ENCODE measurements at regions not wholly inside any gene's neighbourhood (a gene's known extent, or its start where the extent isn't known, plus 50 kb on each side); places are given as distances from the start of the nearest gene placed in this dataset.

DNA sequence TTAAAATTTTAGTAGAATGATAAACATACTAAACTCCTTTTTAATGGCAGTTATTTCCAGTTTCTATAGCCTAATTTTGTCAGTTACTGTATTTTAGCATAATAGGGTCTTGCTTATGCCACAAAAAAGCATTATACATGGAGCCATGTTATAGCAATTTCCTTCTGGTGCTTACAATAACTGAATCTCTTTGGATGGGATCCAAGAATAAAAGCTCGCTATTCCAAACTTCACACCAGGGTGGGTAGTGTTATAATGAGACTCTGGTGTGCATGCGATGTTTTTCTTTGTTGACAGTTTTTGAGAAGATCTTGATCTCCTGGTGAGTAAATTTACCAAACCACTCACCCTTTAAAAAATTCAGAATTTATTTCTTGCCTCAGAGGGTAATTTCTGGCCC, 90.4 kb upstream of the CCDC91 start:
- Histone ChIP-seq H4K5ac (ENCODE audit: insufficient read length, low read depth, low read length) (no peak overlapping the region), H3K79me1 (ENCODE audit: insufficient read depth, low read depth, low read length, poor library complexity, severe bottlenecking) (no peaks in the 10 kb centered on the region), H3K4ac (ENCODE audit: low read depth, low read length) (no peak overlapping the region), H4K8ac (replicated peaks; ENCODE audit: insufficient read length, low read depth, low read length) (no peak overlapping the region), H3K27me3 (ENCODE audit: insufficient read depth, low read length) (no peaks in the 10 kb centered on the region), H3K27ac (ENCODE audit: insufficient read length, low read depth, low read length) (no peak overlapping the region), H3K9ac (ENCODE audit: extremely low read depth, insufficient read length, low read length) (no peak overlapping the region), H2AK5ac (ENCODE audit: insufficient read length, low read length) (no peak overlapping the region), H4K20me1 (ENCODE audit: control insufficient read depth, insufficient read depth, insufficient read length) (no peaks in the 10 kb centered on the region), H2BK120ac (ENCODE audit: low read depth, low read length, poor library complexity, severe bottlenecking) (no peak overlapping the region), H2BK15ac (ENCODE audit: low read depth, low read length) (no peak overlapping the region), H2BK5ac (ENCODE audit: insufficient read length, low read length) (no peak overlapping the region), H3K23ac (ENCODE audit: insufficient read length, low read depth, low read length) (no peak overlapping the region), H3K14ac (ENCODE audit: insufficient read depth, low read length) (no peak overlapping the region), H3K4me2 (ENCODE audit: insufficient read depth, insufficient read length, low read length) (no peak overlapping the region), H3T11ph (ENCODE audit: low read length) (no peak overlapping the region), H4K91ac (ENCODE audit: insufficient read length, low read depth, low read length) (no peak overlapping the region), H3K4me1 (ENCODE audit: insufficient read depth, low read length) (no peaks in the 10 kb centered on the region), H3K9me3 (ENCODE audit: control insufficient read depth, low read depth, low read length) (no peaks in the 10 kb centered on the region), H2BK12ac (ENCODE audit: insufficient read length, low read depth, low read length) (no peak overlapping the region), H3K18ac (ENCODE audit: insufficient read length, low read depth, low read length) (no peak overlapping the region), H3K79me2 (ENCODE audit: insufficient read depth, low read length) (no peaks in the 10 kb centered on the region), H2AFZ (ENCODE audit: low read length) (no peak overlapping the region), H3K23me2 (ENCODE audit: insufficient read length, low read depth, low read length, poor library complexity, severe bottlenecking) (no peaks in the 10 kb centered on the region), H3K56ac (ENCODE audit: insufficient read length, low read depth, low read length) (no peak overlapping the region), H2BK20ac (ENCODE audit: low read depth, low read length, poor library complexity, severe bottlenecking) (no peak overlapping the region)
- no peak overlapping the region for H3K4me3 Mint-ChIP-seq
- no peaks in the 10 kb centered on the region for H3K27me3 Mint-ChIP-seq (ENCODE audit: low read depth)
- DNase-seq = no peak
- H3K27ac Mint-ChIP-seq = no peak overlapping the region
- no peaks in the 10 kb centered on the region for H3K4me1 Mint-ChIP-seq
- H3K9me3 Mint-ChIP-seq = no peaks in the 10 kb centered on the region
- no CpG with 5 or more reads among the region's 2 CpGs for WGBS (ENCODE audit: extremely low coverage, insufficient read length, low lambda C conversion rate)
- H3K36me3 Mint-ChIP-seq (ENCODE audit: insufficient read depth in 1 of 3, low read depth in 3 of 3) = no peaks in the 10 kb centered on the region
- TF ChIP-seq, protein P1, sequence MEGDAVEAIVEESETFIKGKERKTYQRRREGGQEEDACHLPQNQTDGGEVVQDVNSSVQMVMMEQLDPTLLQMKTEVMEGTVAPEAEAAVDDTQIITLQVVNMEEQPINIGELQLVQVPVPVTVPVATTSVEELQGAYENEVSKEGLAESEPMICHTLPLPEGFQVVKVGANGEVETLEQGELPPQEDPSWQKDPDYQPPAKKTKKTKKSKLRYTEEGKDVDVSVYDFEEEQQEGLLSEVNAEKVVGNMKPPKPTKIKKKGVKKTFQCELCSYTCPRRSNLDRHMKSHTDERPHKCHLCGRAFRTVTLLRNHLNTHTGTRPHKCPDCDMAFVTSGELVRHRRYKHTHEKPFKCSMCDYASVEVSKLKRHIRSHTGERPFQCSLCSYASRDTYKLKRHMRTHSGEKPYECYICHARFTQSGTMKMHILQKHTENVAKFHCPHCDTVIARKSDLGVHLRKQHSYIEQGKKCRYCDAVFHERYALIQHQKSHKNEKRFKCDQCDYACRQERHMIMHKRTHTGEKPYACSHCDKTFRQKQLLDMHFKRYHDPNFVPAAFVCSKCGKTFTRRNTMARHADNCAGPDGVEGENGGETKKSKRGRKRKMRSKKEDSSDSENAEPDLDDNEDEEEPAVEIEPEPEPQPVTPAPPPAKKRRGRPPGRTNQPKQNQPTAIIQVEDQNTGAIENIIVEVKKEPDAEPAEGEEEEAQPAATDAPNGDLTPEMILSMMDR (conservative IDR thresholded peaks at IDR 0.05) = no peak

All from H9 (cell line).